HepG2 (cell line): ENCODE measurements at regions not wholly inside any gene's neighbourhood (a gene's known extent, or its start where the extent isn't known, plus 50 kb on each side); places are given as distances from the start of the nearest gene placed in this dataset.

ENCODE experiments used
- CREM ChIP-seq, 2 experiments: sonication (generic) in 1 of 2; formaldehyde crosslinking in 1 of 2; IDR thresholded peaks; 2 replicates each; pipeline versions ENCODE4 v1.4.0 to v1.6.1; 2016 to 2020; ENCODE audit warnings: antibody characterized with exemption in 1 of 2, mild to moderate bottlenecking in 1 of 2, missing genetic modification reagents in 1 of 2
- CTCF ChIP-seq: sonication (generic); formaldehyde crosslinking; IDR thresholded peaks from 2 replicates; pipeline ENCODE4 v1.5.0; 2020; ENCODE audit warnings: mild to moderate bottlenecking, missing genetic modification reagents, moderate library complexity
- HNF4A ChIP-seq: sonication (generic); formaldehyde crosslinking; IDR thresholded peaks from 2 replicates; pipeline ENCODE4 v1.4.0; 2020; ENCODE audit warnings: missing genetic modification reagents
- MAX ChIP-seq: IDR thresholded peaks from 2 replicates; pipeline ENCODE4 v1.6.1; 2012; ENCODE audit warnings: inconsistent platforms
- MEF2D ChIP-seq: sonication (generic); formaldehyde crosslinking; IDR thresholded peaks from 2 replicates; pipeline ENCODE4 v1.5.1; 2020; ENCODE audit warnings: mild to moderate bottlenecking, missing genetic modification reagents
- NKX3-1 ChIP-seq: sonication (generic); formaldehyde crosslinking; IDR thresholded peaks from 2 replicates; pipeline ENCODE4 v1.5.0; 2020; ENCODE audit warnings: missing genetic modification reagents
- PHF5A ChIP-seq: IDR thresholded peaks from one replicate; pipeline ENCODE4 v1.6.1; 2018; ENCODE audit warnings: low read depth, missing genetic modification reagents; ENCODE audit not compliant: unreplicated experiment
- POLR2A ChIP-seq, 2 experiments: IDR thresholded peaks; 2 replicates each; pipeline ENCODE4 v1.6.1; 2011; ENCODE audit warnings: low read depth in 2 of 2, low read length in 2 of 2, mild to moderate bottlenecking in 1 of 2, moderate library complexity in 1 of 2; ENCODE audit not compliant: insufficient read depth in 1 of 2
- RAD21 ChIP-seq: fragments of 450-650 bp; formaldehyde crosslinking; IDR thresholded peaks from 2 replicates; pipeline ENCODE4 v1.5.0; 2020; ENCODE audit warnings: mild to moderate bottlenecking
- SNRNP70 ChIP-seq: fragments of 200-400 bp; formaldehyde crosslinking; IDR thresholded peaks from 2 replicates; pipeline ENCODE4 v1.6.1; 2017; ENCODE audit warnings: mild to moderate bottlenecking, low read depth, low read length, moderate library complexity
- STAT6 ChIP-seq: sonication (generic); formaldehyde crosslinking; IDR thresholded peaks from 2 replicates; pipeline ENCODE4 v1.4.0; 2020; ENCODE audit warnings: missing genetic modification reagents, mild to moderate bottlenecking, borderline replicate concordance
- SYNCRIP ChIP-seq: fragments of 200-400 bp; formaldehyde crosslinking; IDR thresholded peaks from 2 replicates; pipeline ENCODE4 v1.6.1; 2018; ENCODE audit warnings: mild to moderate bottlenecking, low read depth, low read length; ENCODE audit not compliant: insufficient read depth
- ZBTB25 ChIP-seq: IDR thresholded peaks from 2 replicates; pipeline ENCODE4 v1.6.1; 2018; ENCODE audit warnings: missing genetic modification reagents
- ZNF232 ChIP-seq: sonication (generic); formaldehyde crosslinking; IDR thresholded peaks from 2 replicates; pipeline ENCODE4 v1.4.0; 2020; ENCODE audit warnings: missing genetic modification reagents, borderline replicate concordance

- TF ChIP-seq CTCF (no peak), ZBTB25 (CRISPR knock-in tag) (no peak), NKX3-1 (CRISPR knock-in tag) (no peak), ZNF232 (CRISPR knock-in tag) (no peak), SNRNP70 (no peak), HNF4A (CRISPR knock-in tag) (no peak), RAD21 (CRISPR knock-in tag) (no peak), MAX (no peak), POLR2A (IDR thresholded peaks at IDR 0.05; ENCODE audit: insufficient read depth in 1 of 2, low read depth in 2 of 2, low read length in 2 of 2) (no peak), STAT6 (CRISPR knock-in tag) (no peak), SYNCRIP (no peak), PHF5A (no peak), MEF2D (CRISPR knock-in tag) (no peak), CREM (IDR thresholded peaks at IDR 0.05) (no peak), CREM (CRISPR knock-in tag; IDR thresholded peaks at IDR 0.05) (no peak)
Measured at GRCh38 chr3:17805461-17805940, 63.1 kb upstream of the TBC1D5 start.
